Right hindlimb (tissue), 1 donor: ENCODE measurements at regions not wholly inside any gene's neighbourhood (a gene's known extent, or its start where the extent isn't known, plus 50 kb on each side); places are given as distances from the start of the nearest gene placed in this dataset.

Source experiments
- DNase-seq: peaks from one replicate; pipeline ENCODE4 v3.0.0-alpha.2; 2018

GRCh38 chr18:51998066-51998465, 341.9 kb upstream of the DCC start:
- no peak for DNase-seq

GRCh38 chr18:51998711-51999110, 341.3 kb upstream of the DCC start:
- DNase-seq, result no peak

GRCh38 chr18:51999351-51999750, 340.6 kb upstream of the DCC start:
- DNase-seq, result no peak

- no peak for DNase-seq
Measured at GRCh38 chr18:52000435-52000834, 339.6 kb upstream of the DCC start.

- no peak for DNase-seq
Measured at GRCh38 chr18:52001106-52001505, 338.9 kb upstream of the DCC start.

GRCh38 chr18:52002600-52002999, 337.4 kb upstream of the DCC start:
- DNase-seq, result no peak

- DNase-seq, result no peak
Measured at GRCh38 chr18:52007105-52007504, 332.9 kb upstream of the DCC start.

- no peak for DNase-seq
Measured at GRCh38 chr18:52008330-52008729, 331.7 kb upstream of the DCC start.

- no peak for DNase-seq
Measured at GRCh38 chr18:52008736-52009135, 331.3 kb upstream of the DCC start.

GRCh38 chr18:52009958-52010357, 330.0 kb upstream of the DCC start:
- no peak for DNase-seq

GRCh38 chr18:52045946-52046675, 293.9 kb upstream of the DCC start:
- DNase-seq, result no peak

GRCh38 chr18:52046842-52047241, 293.2 kb upstream of the DCC start:
- DNase-seq, result no peak

- no peak for DNase-seq
Measured at GRCh38 chr18:52054324-52054723, 285.7 kb upstream of the DCC start.

- no peak for DNase-seq
Measured at GRCh38 chr18:52060607-52061304, 279.2 kb upstream of the DCC start.

GRCh38 chr18:52063923-52064322, 276.1 kb upstream of the DCC start:
- DNase-seq, result no peak

GRCh38 chr18:52069201-52069600, 270.8 kb upstream of the DCC start:
- no peak for DNase-seq

GRCh38 chr18:52070291-52070756, 269.7 kb upstream of the DCC start:
- DNase-seq, result no peak

GRCh38 chr18:52077251-52077983, 262.6 kb upstream of the DCC start:
- no peak for DNase-seq

GRCh38 chr18:52082246-52082645, 257.8 kb upstream of the DCC start:
- DNase-seq, result no peak

GRCh38 chr18:52087140-52087539, 252.9 kb upstream of the DCC start:
- no peak for DNase-seq

- DNase-seq, result no peak
Measured at GRCh38 chr18:52090005-52090404, 250.0 kb upstream of the DCC start.

- DNase-seq, result no peak
Measured at GRCh38 chr18:52093171-52093570, 246.8 kb upstream of the DCC start.

- no peak for DNase-seq
Measured at GRCh38 chr18:52118684-52119083, 221.3 kb upstream of the DCC start.
